A549 (cell line): ENCODE measurements at regions not wholly inside any gene's neighbourhood (a gene's known extent, or its start where the extent isn't known, plus 50 kb on each side); places are given as distances from the start of the nearest gene placed in this dataset.

Source experiments
- ATAC-seq, 2 experiments: fragments of 200-7000 bp in 1 of 2; fragments of >200 bp in 1 of 2; cut with Nextera tagmentation in 1 of 2; cut with Tn5 transposase in 1 of 2; 3 replicates each; pipeline versions ENCODE4 v1.8.0 to v1.9.1; 2018 to 2020; ENCODE audit warnings: mild to moderate bottlenecking in 1 of 2, moderate library complexity in 1 of 2
- CTCF ChIA-PET: fragments of 300-600 bp; sonication (Branson Sonifier 250); formaldehyde crosslinking; extraction: SDS; loops from one replicate; lab custom pipeline; 2021; ENCODE audit warnings: antibody characterized with exemption, inconsistent platforms; lab: Yijun Ruan, JAX
- POLR2A ChIA-PET: fragments of 350-600 bp; formaldehyde crosslinking; extraction: SDS; loops from one replicate; lab custom pipeline; 2021; ENCODE audit warnings: antibody characterized with exemption, inconsistent platforms; lab: Yijun Ruan, JAX
- DNase-seq, 2 experiments: peaks; one replicate each; pipeline versions ENCODE4 v3.0.0 to v3.0.0-alpha.2; 2011 to 2016; ENCODE audit warnings: low read depth in 1 of 2, low spot score in 1 of 2
- FAIRE-seq: peaks from 2 replicates; lab custom pipeline; 2011; peaks lifted over from hg19 to GRCh38; lab: Jason Lieb, UNC
- H3K27ac ChIP-seq, 2 experiments: fragments of >200 bp; sonication (Bioruptor Twin); formaldehyde crosslinking; 3 replicates each; pipeline ENCODE4 v1.5.1; 2016 to 2017
- H3K4me1 ChIP-seq: fragments of >200 bp; sonication (Bioruptor Twin); formaldehyde crosslinking; 3 replicates; pipeline ENCODE4 v1.6.1; 2016
- H3K4me2 ChIP-seq: fragments of >200 bp; sonication (Bioruptor Twin); formaldehyde crosslinking; 3 replicates; pipeline ENCODE4 v1.6.1; 2016
- H3K4me3 ChIP-seq: fragments of >200 bp; sonication (Bioruptor Twin); formaldehyde crosslinking; 3 replicates; pipeline ENCODE4 v1.5.1; 2016
- H3K9me3 ChIP-seq: fragments of >200 bp; sonication (Bioruptor Twin); formaldehyde crosslinking; 3 replicates; pipeline ENCODE4 v1.6.1; 2016
- BHLHE40 ChIP-seq: IDR thresholded peaks from 2 replicates; pipeline ENCODE4 v1.6.1; 2012; ENCODE audit warnings: low read depth, low read length, inconsistent platforms
- CHD4 ChIP-seq: fragments of 200-600 bp; sonication (generic); IDR thresholded peaks from 2 replicates; pipeline ENCODE4 v1.6.1; 2016; ENCODE audit warnings: antibody characterized with exemption, mild to moderate bottlenecking, borderline replicate concordance
- EP300 ChIP-seq, 2 experiments: fragments of >200 bp; sonication (Bioruptor Twin); formaldehyde crosslinking; IDR thresholded peaks; 2 replicates in 1 of 2; 3 replicates in 1 of 2; pipeline ENCODE4 v1.6.1; 2016 to 2017
- JUNB ChIP-seq: fragments of >200 bp; sonication (Bioruptor Twin); formaldehyde crosslinking; IDR thresholded peaks from 2 replicates; pipeline ENCODE4 v1.6.1; 2016
- KDM1A ChIP-seq: fragments of 200-600 bp; sonication (generic); IDR thresholded peaks from 2 replicates; pipeline ENCODE4 v1.6.1; 2016; ENCODE audit warnings: low read depth, mild to moderate bottlenecking
- MAFK ChIP-seq: fragments of 450-650 bp; IDR thresholded peaks from 2 replicates; pipeline ENCODE4 v1.6.1; 2014; ENCODE audit not compliant: partially characterized antibody
- MAZ ChIP-seq: fragments of 150-350 bp; IDR thresholded peaks from 2 replicates; pipeline ENCODE4 v1.6.1; 2014; ENCODE audit warnings: antibody characterized with exemption, low read depth, low read length, borderline replicate concordance
- NPAS2 ChIP-seq: fragments of 250-450 bp; sonication (Bioruptor Pico); IDR thresholded peaks from 2 replicates; pipeline ENCODE4 v1.8.0; 2022; ENCODE audit warnings: mild to moderate bottlenecking, moderate library complexity, borderline replicate concordance
- RAD21 ChIP-seq, 2 experiments: fragments of >200 bp in 1 of 2; sonication (Bioruptor Twin) in 1 of 2; formaldehyde crosslinking in 1 of 2; IDR thresholded peaks in 1 of 2; conservative IDR thresholded peaks in 1 of 2; 2 replicates in 1 of 2; 3 replicates in 1 of 2; pipeline ENCODE4 v1.6.1; 2012 to 2018; ENCODE audit warnings: inconsistent platforms in 1 of 2
- RCOR1 ChIP-seq: fragments of 150-350 bp; IDR thresholded peaks from 2 replicates; pipeline ENCODE4 v1.6.1; 2014; ENCODE audit warnings: antibody characterized with exemption, low read length, low read depth
- RFX5 ChIP-seq: fragments of 450-650 bp; IDR thresholded peaks from 2 replicates; pipeline ENCODE4 v1.7.1; 2014; ENCODE audit warnings: antibody characterized with exemption, mild to moderate bottlenecking, moderate library complexity
- RNF2 ChIP-seq: fragments of 200-600 bp; sonication (generic); IDR thresholded peaks from 2 replicates; pipeline ENCODE4 v1.6.1; 2016; ENCODE audit warnings: low read depth, mild to moderate bottlenecking, antibody characterized with exemption, moderate library complexity, borderline replicate concordance
- SMC3 ChIP-seq: fragments of >200 bp; sonication (Bioruptor Twin); formaldehyde crosslinking; IDR thresholded peaks from 3 replicates; pipeline ENCODE4 v1.6.1; 2018; ENCODE audit warnings: inconsistent platforms
- SREBF2 ChIP-seq: fragments of 450-650 bp; IDR thresholded peaks from 2 replicates; pipeline ENCODE4 v1.6.1; 2014; ENCODE audit warnings: mild to moderate bottlenecking, moderate library complexity
- TFCP2L1 ChIP-seq: fragments of 250-450 bp; sonication (Bioruptor Pico); IDR thresholded peaks from 2 replicates; pipeline ENCODE4 v1.5.0; 2021; ENCODE audit warnings: mild to moderate bottlenecking
- TP53 ChIP-seq: fragments of 250-450 bp; sonication (Bioruptor Pico); IDR thresholded peaks from 2 replicates; pipeline ENCODE4 v1.5.0; 2021; ENCODE audit warnings: mild to moderate bottlenecking, moderate library complexity
- WGBS: methylation state at CpG from one replicate; pipeline ENCODE4 v1.1.6; 2017; ENCODE audit errors: missing lambda C conversion rate; 5-methylcytosine and 5-hydroxymethylcytosine counted together
- TF ChIP-seq, protein P1 (sequence below): fragments of >200 bp; sonication (Bioruptor Twin); formaldehyde crosslinking; IDR thresholded peaks from 3 replicates; pipeline ENCODE4 v1.5.1; 2016
- TF ChIP-seq, protein P2 (sequence below): fragments of >200 bp; sonication (Bioruptor Twin); formaldehyde crosslinking; IDR thresholded peaks from 3 replicates; pipeline ENCODE4 v1.6.1; 2016
- TF ChIP-seq, protein P3 (sequence below): fragments of 150-350 bp; IDR thresholded peaks from 2 replicates; pipeline ENCODE4 v1.6.1; 2014; ENCODE audit warnings: low read depth, mild to moderate bottlenecking, low read length
- TF ChIP-seq, protein P4 (sequence below): IDR thresholded peaks from 2 replicates; pipeline ENCODE4 v1.6.1; 2012
- TF ChIP-seq, protein P5 (sequence below): fragments of 200-600 bp; sonication (generic); IDR thresholded peaks from 2 replicates; pipeline ENCODE4 v1.6.1; 2016; ENCODE audit warnings: antibody characterized with exemption, mild to moderate bottlenecking, moderate library complexity

DNA sequence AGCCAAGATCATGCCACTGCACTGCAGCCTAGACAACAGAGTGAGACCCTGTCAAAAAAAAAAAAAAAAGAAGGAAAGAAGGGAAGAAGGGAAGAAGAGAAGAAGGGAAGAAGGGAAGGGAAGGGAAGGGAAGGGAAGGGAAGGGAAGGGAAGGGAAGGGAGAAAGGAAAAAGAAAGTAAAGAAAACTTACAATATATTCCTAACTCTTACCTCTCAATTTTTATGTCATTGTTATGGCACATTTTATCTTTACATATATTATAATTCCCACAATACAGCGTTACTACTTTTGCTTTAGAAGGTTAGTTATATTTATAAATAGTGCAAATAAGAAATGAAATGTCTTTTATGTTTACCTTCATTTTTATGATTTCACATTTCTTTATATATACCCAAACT is 358.7 kb downstream of the HHIPL2 start:
- FAIRE-seq (no peak), DNase-seq (no peak), ATAC-seq (no peak)
- TF ChIP-seq SREBF2 = no peak
- TF ChIP-seq, protein P1, sequence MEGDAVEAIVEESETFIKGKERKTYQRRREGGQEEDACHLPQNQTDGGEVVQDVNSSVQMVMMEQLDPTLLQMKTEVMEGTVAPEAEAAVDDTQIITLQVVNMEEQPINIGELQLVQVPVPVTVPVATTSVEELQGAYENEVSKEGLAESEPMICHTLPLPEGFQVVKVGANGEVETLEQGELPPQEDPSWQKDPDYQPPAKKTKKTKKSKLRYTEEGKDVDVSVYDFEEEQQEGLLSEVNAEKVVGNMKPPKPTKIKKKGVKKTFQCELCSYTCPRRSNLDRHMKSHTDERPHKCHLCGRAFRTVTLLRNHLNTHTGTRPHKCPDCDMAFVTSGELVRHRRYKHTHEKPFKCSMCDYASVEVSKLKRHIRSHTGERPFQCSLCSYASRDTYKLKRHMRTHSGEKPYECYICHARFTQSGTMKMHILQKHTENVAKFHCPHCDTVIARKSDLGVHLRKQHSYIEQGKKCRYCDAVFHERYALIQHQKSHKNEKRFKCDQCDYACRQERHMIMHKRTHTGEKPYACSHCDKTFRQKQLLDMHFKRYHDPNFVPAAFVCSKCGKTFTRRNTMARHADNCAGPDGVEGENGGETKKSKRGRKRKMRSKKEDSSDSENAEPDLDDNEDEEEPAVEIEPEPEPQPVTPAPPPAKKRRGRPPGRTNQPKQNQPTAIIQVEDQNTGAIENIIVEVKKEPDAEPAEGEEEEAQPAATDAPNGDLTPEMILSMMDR = no peak
- TF ChIP-seq TFCP2L1 (CRISPR knock-in tag) = no peak
- Histone ChIP-seq H3K4me2 (no peak overlapping the region), H3K4me1 (no peaks in the 10 kb centered on the region), H3K4me3 (no peak overlapping the region), H3K9me3 (no peaks in the 10 kb centered on the region), H3K27ac (no peak overlapping the region)
- ChIA-PET CTCF (no interaction called here), POLR2A (no interaction called here)
- WGBS = 23% methylated on average over 1 of the region's 1 CpG

DNA sequence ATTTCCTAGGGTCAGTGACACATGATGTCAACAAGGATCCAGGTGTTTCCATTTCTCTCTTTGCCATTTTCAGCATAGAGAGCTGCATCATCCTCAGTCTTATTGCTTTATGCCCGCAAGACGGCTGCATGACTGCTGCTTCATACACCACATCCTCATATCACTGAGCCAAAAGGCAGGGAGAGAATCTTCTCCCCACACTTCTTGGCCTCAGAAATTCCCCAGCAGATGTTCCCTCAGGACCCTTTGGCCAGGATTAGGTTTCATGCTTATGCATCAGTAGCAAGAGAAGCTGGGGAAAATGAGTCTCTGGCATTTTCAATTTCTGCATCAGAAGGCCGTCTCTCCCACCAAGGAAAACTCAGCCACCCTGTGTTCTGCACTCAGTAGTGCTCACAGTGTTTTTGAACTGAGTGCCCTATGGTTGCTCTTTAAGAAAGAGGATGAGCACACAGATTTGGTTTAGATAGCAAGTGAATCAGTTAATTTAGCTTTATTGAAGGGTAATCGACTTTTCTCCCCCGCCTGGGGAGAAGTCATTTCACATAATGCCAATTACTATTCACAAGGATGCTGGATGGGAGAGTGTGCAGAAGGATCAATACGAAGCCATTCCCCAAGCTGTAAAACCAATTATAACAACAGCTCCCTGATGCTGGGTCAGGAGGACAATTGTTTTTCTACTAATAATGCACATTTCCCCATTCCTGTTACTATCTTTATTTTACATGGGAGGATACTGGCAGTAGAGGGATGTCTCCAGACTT is 360.2 kb downstream of the HHIPL2 start:
- no peak for ATAC-seq
- Histone ChIP-seq H3K27ac (no peak overlapping the region), H3K4me3 (no peak overlapping the region), H3K9me3 (no peaks in the 10 kb centered on the region), H3K4me2 (no peak overlapping the region), H3K4me1 (no peaks in the 10 kb centered on the region)
- no peak for DNase-seq
- ChIA-PET POLR2A (no interaction called here), CTCF (no interaction called here)
- TF ChIP-seq NPAS2 (CRISPR knock-in tag) (no peak), RCOR1 (no peak), JUNB (no peak), CHD4 (no peak), MAFK (no peak), EP300 (IDR thresholded peaks at IDR 0.05) (no peak), RFX5 (no peak), BHLHE40 (no peak), SMC3 (no peak), RNF2 (no peak), RAD21 (conservative IDR thresholded peaks at IDR 0.05 in 1 of 2, IDR thresholded peaks at IDR 0.05 in 1 of 2) (no peak)
- TF ChIP-seq, protein P2, sequence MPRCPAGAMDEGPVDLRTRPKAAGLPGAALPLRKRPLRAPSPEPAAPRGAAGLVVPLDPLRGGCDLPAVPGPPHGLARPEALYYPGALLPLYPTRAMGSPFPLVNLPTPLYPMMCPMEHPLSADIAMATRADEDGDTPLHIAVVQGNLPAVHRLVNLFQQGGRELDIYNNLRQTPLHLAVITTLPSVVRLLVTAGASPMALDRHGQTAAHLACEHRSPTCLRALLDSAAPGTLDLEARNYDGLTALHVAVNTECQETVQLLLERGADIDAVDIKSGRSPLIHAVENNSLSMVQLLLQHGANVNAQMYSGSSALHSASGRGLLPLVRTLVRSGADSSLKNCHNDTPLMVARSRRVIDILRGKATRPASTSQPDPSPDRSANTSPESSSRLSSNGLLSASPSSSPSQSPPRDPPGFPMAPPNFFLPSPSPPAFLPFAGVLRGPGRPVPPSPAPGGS = no peak
- TF ChIP-seq, protein P3, sequence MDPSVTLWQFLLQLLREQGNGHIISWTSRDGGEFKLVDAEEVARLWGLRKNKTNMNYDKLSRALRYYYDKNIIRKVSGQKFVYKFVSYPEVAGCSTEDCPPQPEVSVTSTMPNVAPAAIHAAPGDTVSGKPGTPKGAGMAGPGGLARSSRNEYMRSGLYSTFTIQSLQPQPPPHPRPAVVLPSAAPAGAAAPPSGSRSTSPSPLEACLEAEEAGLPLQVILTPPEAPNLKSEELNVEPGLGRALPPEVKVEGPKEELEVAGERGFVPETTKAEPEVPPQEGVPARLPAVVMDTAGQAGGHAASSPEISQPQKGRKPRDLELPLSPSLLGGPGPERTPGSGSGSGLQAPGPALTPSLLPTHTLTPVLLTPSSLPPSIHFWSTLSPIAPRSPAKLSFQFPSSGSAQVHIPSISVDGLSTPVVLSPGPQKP = no peak
- TF ChIP-seq, protein P4, sequence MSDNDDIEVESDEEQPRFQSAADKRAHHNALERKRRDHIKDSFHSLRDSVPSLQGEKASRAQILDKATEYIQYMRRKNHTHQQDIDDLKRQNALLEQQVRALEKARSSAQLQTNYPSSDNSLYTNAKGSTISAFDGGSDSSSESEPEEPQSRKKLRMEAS = no peak
- no peak for FAIRE-seq
- 37% methylated on average over 6 of the region's 6 CpGs for WGBS

DNA sequence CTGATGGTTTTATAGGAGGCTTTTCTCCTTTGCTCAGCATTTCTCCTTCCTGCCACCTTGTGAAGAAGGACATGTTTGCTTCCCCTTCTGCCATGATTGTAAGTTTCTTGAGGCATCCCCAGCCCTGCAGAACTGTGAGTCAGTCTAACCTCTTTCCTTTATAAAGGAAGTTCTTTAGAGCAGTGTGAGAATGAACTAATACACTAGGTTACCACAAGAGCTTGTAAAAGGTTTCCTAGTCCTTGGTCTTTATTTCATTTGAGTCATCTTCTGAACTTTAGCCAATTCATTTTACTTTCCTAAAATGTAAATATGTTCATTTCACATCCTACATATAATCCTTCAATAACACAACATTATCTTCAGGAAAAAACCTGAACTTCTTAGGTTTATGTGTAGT is 365.3 kb downstream of the HHIPL2 start:
- Histone ChIP-seq H3K27ac (no peak overlapping the region), H3K4me1 (no peaks in the 10 kb centered on the region), H3K9me3 (0 out of 3 replicates have a peak, but pooled peaks cover 2% of the 10 kb centered on the region), H3K4me2 (no peak overlapping the region), H3K4me3 (no peak overlapping the region)
- DNase-seq = no peak
- ChIA-PET POLR2A (no interaction called here), CTCF (no interaction called here)
- FAIRE-seq = no peak
- ATAC-seq = no peak
- no peak for TF ChIP-seq KDM1A
- no peak for TF ChIP-seq RCOR1
- TF ChIP-seq, protein P4 = no peak
- no peak for TF ChIP-seq MAZ
- no peak for TF ChIP-seq TP53
- TF ChIP-seq, protein P5, sequence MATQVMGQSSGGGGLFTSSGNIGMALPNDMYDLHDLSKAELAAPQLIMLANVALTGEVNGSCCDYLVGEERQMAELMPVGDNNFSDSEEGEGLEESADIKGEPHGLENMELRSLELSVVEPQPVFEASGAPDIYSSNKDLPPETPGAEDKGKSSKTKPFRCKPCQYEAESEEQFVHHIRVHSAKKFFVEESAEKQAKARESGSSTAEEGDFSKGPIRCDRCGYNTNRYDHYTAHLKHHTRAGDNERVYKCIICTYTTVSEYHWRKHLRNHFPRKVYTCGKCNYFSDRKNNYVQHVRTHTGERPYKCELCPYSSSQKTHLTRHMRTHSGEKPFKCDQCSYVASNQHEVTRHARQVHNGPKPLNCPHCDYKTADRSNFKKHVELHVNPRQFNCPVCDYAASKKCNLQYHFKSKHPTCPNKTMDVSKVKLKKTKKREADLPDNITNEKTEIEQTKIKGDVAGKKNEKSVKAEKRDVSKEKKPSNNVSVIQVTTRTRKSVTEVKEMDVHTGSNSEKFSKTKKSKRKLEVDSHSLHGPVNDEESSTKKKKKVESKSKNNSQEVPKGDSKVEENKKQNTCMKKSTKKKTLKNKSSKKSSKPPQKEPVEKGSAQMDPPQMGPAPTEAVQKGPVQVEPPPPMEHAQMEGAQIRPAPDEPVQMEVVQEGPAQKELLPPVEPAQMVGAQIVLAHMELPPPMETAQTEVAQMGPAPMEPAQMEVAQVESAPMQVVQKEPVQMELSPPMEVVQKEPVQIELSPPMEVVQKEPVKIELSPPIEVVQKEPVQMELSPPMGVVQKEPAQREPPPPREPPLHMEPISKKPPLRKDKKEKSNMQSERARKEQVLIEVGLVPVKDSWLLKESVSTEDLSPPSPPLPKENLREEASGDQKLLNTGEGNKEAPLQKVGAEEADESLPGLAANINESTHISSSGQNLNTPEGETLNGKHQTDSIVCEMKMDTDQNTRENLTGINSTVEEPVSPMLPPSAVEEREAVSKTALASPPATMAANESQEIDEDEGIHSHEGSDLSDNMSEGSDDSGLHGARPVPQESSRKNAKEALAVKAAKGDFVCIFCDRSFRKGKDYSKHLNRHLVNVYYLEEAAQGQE = no peak
- TF ChIP-seq, protein P2 = no peak
